MG63 (cell line): ENCODE measurements at regions not wholly inside any gene's neighbourhood (a gene's known extent, or its start where the extent isn't known, plus 50 kb on each side); places are given as distances from the start of the nearest gene placed in this dataset.

ENCODE experiments used
- DNase-seq: peaks from one replicate; pipeline ENCODE4 v3.0.0-alpha.2; 2020
- H3K27me3 ChIP-seq: fragments of 250-450 bp; sonication (Bioruptor Pico); 2 replicates; pipeline ENCODE4 v1.5.1; 2020; ENCODE audit warnings: mild to moderate bottlenecking, moderate library complexity
- H3K36me3 ChIP-seq: fragments of 250-450 bp; sonication (Bioruptor Pico); 2 replicates; pipeline ENCODE4 v1.5.1; 2020; ENCODE audit warnings: mild to moderate bottlenecking, moderate library complexity
- H3K4me3 ChIP-seq: fragments of 250-450 bp; sonication (Bioruptor Pico); 2 replicates; pipeline ENCODE4 v1.5.1; 2020; ENCODE audit warnings: mild to moderate bottlenecking, moderate library complexity
- H3K9me3 ChIP-seq: fragments of 250-450 bp; sonication (Bioruptor Pico); 2 replicates; pipeline ENCODE4 v1.5.1; 2020; ENCODE audit warnings: mild to moderate bottlenecking, moderate library complexity

- Histone ChIP-seq H3K36me3 (no peaks in the 10 kb centered on the region), H3K4me3 (no peak overlapping the region), H3K27me3 (no peaks in the 10 kb centered on the region), H3K9me3 (no peaks in the 10 kb centered on the region)
- DNase-seq: peak; percentile 79
Measured at GRCh38 chrX:15946783-15947580, 92.4 kb upstream of the AP1S2 start.

GRCh38 chrX:15943391-15943790 lies 88.8 kb upstream of the AP1S2 start:
- no peak for DNase-seq
- Histone ChIP-seq H3K36me3 (no peaks in the 10 kb centered on the region), H3K9me3 (no peaks in the 10 kb centered on the region), H3K27me3 (no peaks in the 10 kb centered on the region), H3K4me3 (no peak overlapping the region)

- Histone ChIP-seq H3K36me3 (no peaks in the 10 kb centered on the region), H3K27me3 (no peaks in the 10 kb centered on the region), H3K9me3 (no peaks in the 10 kb centered on the region), H3K4me3 (no peak overlapping the region)
- DNase-seq: no peak
Measured at GRCh38 chrX:15942307-15942706, 87.7 kb upstream of the AP1S2 start.

DNA sequence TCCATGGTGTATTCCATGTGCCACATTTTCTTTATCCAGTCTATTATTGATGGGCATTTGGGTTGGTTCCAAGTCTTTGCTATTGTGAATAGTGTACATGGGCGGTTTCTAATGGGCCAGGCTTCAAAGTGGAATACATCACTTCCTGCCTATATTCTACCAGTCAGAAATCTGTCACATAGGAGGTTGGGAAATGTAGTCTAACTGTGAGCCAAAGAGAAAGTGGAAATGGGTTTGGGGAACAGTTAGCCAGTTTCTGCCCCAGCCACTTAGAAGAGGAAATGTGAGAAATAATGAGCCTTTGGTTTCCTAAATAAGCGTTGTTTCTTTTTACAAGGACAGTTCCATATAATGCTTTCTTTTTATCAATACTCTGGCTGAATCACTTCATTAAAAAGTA lies 85.1 kb upstream of the AP1S2 start:
- Histone ChIP-seq H3K36me3 (no peaks in the 10 kb centered on the region), H3K9me3 (no peaks in the 10 kb centered on the region)
- DNase-seq: no peak

GRCh38 chrX:15938072-15938471 lies 83.5 kb upstream of the AP1S2 start:
- no peaks in the 10 kb centered on the region for H3K27me3 ChIP-seq
- no peaks in the 10 kb centered on the region for H3K9me3 ChIP-seq
- H3K4me3 ChIP-seq: no peak overlapping the region
- no peaks in the 10 kb centered on the region for H3K36me3 ChIP-seq
- DNase-seq: no peak

More for the DNA sequence above, 85.1 kb upstream of the AP1S2 start:
- Histone ChIP-seq H3K4me3 (no peak overlapping the region), H3K27me3 (no peaks in the 10 kb centered on the region)

- DNase-seq: no peak
- H3K4me3 ChIP-seq: no peak overlapping the region
Measured at GRCh38 chrX:15931362-15931761, 76.7 kb upstream of the AP1S2 start.

DNA sequence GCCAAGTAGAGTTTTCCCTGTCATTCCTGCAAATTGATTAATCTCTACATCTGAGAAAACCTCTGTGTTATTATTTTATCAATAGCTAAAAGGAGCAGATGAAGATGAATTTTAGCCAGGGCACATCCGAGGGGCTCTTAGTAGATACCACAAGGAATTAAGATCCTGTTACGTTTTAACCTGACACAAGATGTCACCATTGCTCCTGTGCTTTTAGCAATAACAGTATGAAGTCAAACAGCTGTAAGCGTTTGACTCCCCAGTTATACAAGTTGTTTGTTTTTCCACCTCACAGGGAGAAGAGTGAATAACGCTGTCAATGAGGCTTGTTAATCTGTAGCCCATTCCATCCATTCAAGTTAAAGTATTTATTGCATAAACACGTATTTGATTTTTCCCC lies 76.0 kb upstream of the AP1S2 start:
- Histone ChIP-seq H3K27me3 (no peaks in the 10 kb centered on the region), H3K36me3 (no peaks in the 10 kb centered on the region), H3K9me3 (no peaks in the 10 kb centered on the region), H3K4me3 (no peak overlapping the region)
- DNase-seq: no peak

More at GRCh38 chrX:15931362-15931761, 76.7 kb upstream of the AP1S2 start:
- no peaks in the 10 kb centered on the region for H3K36me3 ChIP-seq
- H3K27me3 ChIP-seq: no peaks in the 10 kb centered on the region
- H3K9me3 ChIP-seq: no peaks in the 10 kb centered on the region

DNA sequence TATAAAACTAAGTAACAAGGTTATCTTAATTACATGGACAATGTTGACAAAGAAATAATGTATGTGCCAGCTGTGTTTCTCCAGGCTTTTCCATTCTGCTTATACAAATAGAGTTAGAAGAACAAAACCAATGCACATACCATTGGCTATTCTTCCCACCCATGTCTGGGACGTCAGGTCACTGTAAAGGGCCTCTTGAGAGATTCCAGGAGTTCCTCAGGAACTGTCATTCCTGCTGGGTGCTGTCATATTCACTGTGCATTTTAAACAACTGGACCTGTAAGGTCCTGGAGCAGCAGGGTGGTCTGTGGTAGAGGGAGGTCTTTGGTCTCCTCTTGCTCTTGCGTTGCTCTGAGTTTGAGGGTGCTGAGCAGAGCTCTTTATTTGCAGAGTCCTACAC lies 74.6 kb upstream of the AP1S2 start:
- Histone ChIP-seq H3K27me3 (no peaks in the 10 kb centered on the region), H3K9me3 (no peaks in the 10 kb centered on the region), H3K4me3 (no peak overlapping the region), H3K36me3 (no peaks in the 10 kb centered on the region)
- no peak for DNase-seq

- Histone ChIP-seq H3K4me3 (no peak overlapping the region), H3K9me3 (no peaks in the 10 kb centered on the region), H3K27me3 (no peaks in the 10 kb centered on the region), H3K36me3 (no peaks in the 10 kb centered on the region)
- no peak for DNase-seq
Measured at GRCh38 chrX:15926622-15927021, 72.0 kb upstream of the AP1S2 start.

GRCh38 chrX:15918003-15918402 lies 63.4 kb upstream of the AP1S2 start:
- no peak overlapping the region for H3K4me3 ChIP-seq
- H3K27me3 ChIP-seq: no peaks in the 10 kb centered on the region
- no peak for DNase-seq
- H3K9me3 ChIP-seq: no peaks in the 10 kb centered on the region
- no peaks in the 10 kb centered on the region for H3K36me3 ChIP-seq

GRCh38 chrX:15916704-15917084 lies 62.1 kb upstream of the AP1S2 start:
- DNase-seq: no peak
- Histone ChIP-seq H3K27me3 (no peaks in the 10 kb centered on the region), H3K4me3 (no peak overlapping the region), H3K9me3 (no peaks in the 10 kb centered on the region), H3K36me3 (no peaks in the 10 kb centered on the region)

DNA sequence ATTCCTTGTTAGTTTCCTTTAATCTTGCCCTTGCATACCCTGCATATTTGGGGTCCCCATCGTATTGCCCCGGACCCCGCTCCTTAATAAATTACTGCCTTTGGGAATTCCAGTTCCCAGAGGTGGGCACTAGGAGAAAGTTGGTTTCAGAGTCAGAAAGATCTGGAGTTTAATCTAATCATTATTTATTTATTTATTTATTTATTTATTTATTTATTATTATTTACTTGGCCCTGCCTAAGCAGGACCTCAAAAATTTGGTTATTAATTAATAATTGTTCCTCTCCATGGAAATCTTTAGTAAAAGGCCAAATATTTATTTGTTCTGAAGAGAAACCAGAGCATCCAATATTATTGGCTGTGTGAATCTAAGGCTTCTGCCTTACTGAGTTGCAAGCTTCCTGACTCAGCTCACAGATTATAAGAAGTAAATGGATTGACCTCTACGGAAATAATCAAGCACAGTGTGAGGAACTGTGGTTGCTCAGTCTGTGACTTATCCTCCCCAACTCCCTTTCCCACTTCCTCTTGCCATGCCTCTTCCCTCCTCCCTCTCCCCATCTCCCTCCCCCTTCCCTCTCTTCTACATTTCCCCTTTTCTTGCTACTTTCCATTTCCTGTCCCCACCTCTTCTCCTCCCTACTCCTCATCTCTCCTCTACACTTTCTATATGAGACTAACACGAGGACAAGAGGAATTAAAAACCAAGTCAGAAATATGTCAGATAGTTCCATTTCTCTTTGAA lies 61.5 kb upstream of the AP1S2 start:
- DNase-seq: no peak
- no peaks in the 10 kb centered on the region for H3K36me3 ChIP-seq
- no peaks in the 10 kb centered on the region for H3K27me3 ChIP-seq
- no peak overlapping the region for H3K4me3 ChIP-seq
- H3K9me3 ChIP-seq: no peaks in the 10 kb centered on the region

GRCh38 chrX:15914486-15914885 lies 59.9 kb upstream of the AP1S2 start:
- Histone ChIP-seq H3K36me3 (no peaks in the 10 kb centered on the region), H3K27me3 (no peaks in the 10 kb centered on the region), H3K9me3 (no peaks in the 10 kb centered on the region), H3K4me3 (no peak overlapping the region)
- DNase-seq: no peak

GRCh38 chrX:15913146-15913545 lies 58.5 kb upstream of the AP1S2 start:
- H3K27me3 ChIP-seq: no peaks in the 10 kb centered on the region
- H3K9me3 ChIP-seq: no peaks in the 10 kb centered on the region
- no peak for DNase-seq
- H3K36me3 ChIP-seq: no peaks in the 10 kb centered on the region
- H3K4me3 ChIP-seq: no peak overlapping the region

- DNase-seq: no peak
- H3K36me3 ChIP-seq: no peaks in the 10 kb centered on the region
- no peaks in the 10 kb centered on the region for H3K9me3 ChIP-seq
- H3K27me3 ChIP-seq: no peaks in the 10 kb centered on the region
- no peak overlapping the region for H3K4me3 ChIP-seq
Measured at GRCh38 chrX:15911734-15912550, 57.3 kb upstream of the AP1S2 start.

- DNase-seq: no peak
- H3K36me3 ChIP-seq: no peaks in the 10 kb centered on the region
- H3K27me3 ChIP-seq: no peaks in the 10 kb centered on the region
- H3K9me3 ChIP-seq: no peaks in the 10 kb centered on the region
- H3K4me3 ChIP-seq: no peak overlapping the region
Measured at GRCh38 chrX:15909605-15910004, 55.0 kb upstream of the AP1S2 start.

DNA sequence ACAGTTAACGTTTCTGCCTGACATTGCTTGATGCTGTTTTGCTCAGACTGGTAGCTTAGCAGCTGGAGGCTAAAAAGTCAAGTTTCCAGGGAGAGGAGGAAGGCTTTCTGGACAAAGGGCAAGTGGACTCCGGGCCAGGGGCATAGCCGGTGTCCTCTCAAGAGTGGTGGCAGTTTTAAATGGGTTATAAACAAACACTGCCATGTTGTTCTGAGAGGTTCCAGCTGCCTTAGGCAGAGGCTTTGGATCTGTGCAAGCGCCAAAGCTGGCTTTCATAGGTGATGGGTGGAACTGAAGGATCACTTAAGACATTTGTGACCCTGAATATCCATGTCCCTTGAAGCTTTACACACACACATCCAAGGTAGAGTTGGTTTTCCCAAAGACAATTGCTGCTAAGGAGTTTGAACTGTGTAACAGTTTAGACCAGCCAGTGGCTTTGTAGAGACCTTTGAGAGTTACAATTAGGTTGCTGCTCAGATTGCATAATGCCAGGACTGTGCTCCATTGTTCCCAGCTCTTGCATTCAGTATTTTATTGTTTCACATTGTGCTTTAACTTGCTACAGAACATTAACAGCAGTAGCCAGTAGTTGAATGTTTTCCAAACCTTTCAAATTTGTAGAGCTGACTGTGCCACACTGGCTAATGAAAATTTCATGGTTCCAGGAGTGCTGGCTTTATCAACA lies 54.1 kb upstream of the AP1S2 start:
- Histone ChIP-seq H3K27me3 (no peaks in the 10 kb centered on the region), H3K36me3 (no peaks in the 10 kb centered on the region), H3K9me3 (no peaks in the 10 kb centered on the region), H3K4me3 (no peak overlapping the region)
- DNase-seq: no peak
